Activated effector memory CD4-positive, alpha-beta T cell treated with Interleukin-2 at 50 U/mL for 16 hours (primary cell): ENCODE measurements at regions not wholly inside any gene's neighbourhood (a gene's known extent, or its start where the extent isn't known, plus 50 kb on each side); places are given as distances from the start of the nearest gene placed in this dataset.
"Not testable (repeated sequence)": the region's sequence is repeated elsewhere in the genome, so short reads cannot be mapped to it uniquely, and the experiment has no call there.

Experiments
- DNase-seq: peaks from one replicate; pipeline ENCODE4 v3.0.0-alpha.2; 2020

DNA sequence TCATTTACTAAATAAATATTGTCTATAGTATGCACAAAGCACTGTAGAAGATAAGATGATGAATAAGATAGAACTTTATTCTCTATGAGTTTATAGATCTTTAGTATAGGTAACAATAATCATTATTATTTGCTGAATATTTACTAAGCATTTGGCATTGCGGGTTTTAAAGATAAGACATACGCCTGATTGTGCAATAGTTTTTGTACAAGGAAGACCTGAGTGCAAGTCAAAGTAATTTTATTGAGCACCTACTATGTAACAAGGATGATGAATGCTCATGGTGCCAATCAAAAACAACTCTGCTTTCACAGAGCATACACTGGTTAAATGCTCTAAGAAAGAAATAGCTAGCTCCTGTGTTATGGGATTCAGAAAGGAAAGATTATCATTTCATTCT is 1461.7 kb upstream of the FLRT2 start:
- no peak for DNase-seq

DNA sequence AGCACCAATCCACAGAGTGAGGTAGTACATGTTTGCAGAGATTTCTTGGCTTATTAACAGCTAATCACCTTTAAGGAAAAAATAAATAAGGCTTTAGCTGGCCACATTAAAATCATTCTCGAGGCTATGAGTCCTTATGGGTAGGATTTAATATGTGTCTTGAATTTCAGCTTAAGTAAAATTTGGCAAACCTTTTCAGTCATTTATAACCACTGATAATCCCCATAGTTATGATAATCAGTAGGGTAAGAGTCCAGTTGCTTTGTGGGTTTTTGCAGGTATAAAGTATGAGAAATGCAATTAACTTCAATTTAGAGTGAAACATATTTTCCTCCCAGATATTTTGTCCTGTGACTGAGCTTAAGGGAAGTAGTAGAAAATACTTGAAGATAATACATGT is 1458.9 kb upstream of the FLRT2 start:
- no peak for DNase-seq

DNA sequence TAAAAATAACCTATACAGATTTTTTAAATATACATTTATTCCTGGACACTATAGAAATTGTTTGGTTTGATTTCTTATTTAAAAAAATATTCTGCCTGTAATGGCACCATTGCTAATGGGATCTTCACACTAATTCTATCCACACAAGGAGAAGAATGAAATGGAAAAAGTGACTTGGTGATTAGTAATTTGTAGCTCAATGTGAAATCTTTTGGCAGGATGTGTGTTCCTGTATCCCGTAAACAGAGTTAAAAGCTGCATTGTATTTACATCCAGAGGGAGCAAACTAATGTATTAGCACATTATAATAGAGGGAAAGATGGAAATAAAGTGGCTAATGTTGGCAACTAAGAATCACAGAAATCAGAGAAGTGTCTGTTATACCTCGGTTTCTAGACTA is 1455.3 kb upstream of the FLRT2 start:
- DNase-seq, result no peak

DNA sequence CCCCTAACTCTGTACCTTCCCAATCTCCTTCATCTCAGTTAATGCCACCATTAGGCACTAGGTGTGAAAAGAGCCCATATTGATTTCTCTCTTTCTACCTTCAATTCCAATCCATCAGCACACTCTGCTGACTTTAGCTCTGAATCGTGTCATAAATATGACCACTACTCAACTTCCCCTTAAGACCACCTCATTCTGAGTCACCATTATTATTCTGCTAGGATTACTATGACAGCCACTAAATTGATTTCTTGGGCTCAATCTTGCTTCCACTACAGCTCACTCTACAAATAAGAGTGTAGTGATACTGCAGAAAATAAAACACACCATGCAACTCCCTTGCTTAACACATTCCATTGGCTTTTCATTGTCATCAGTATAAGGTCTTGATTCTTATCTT is 1449.0 kb upstream of the FLRT2 start:
- no peak for DNase-seq

- no peak for DNase-seq
Measured at GRCh38 chr14:84084056-84084630, 1445.8 kb upstream of the FLRT2 start.

GRCh38 chr14:84085493-84085892 is 1444.5 kb upstream of the FLRT2 start:
- DNase-seq, result no peak

DNA sequence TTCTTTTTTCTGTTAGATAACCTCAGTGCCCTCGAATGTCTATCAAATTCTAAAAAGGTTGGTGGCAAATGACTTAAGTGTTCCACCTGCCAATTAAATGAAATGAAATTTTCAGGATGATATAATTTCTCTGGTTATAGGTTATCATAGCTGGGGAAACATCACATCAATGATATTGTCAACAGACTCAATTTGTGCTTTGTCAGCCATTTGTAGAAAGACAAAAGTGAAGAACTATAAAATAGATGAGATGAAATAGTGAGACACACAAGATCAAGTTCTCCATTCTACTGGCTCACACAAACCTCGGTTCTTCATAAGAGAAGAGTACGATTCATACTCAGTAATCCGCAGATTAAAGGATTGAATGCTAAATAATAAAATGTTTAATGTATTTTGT is 1443.2 kb upstream of the FLRT2 start:
- DNase-seq, result no peak

GRCh38 chr14:84087986-84088531 is 1441.9 kb upstream of the FLRT2 start:
- no peak for DNase-seq

DNA sequence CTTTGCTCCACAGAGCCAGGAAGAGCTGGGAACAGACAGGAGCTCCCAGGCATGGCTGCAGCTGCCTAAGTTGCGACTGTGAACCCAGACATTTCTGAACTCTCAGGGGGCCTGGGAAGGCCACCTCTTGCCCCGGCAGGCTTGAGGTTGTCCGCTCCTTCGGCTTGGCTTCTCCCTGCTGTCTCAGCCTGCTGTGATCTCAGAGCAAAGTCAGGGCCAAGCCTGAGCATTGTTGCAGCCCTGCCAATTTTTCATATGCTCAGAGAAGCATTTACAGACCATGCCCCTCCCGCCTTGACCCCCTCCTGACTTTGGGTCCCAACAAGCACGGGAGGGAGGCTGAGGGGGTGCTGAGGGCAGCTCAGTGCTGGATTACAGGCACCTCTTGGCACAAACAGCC is 1439.1 kb upstream of the FLRT2 start:
- no peak for DNase-seq

DNA sequence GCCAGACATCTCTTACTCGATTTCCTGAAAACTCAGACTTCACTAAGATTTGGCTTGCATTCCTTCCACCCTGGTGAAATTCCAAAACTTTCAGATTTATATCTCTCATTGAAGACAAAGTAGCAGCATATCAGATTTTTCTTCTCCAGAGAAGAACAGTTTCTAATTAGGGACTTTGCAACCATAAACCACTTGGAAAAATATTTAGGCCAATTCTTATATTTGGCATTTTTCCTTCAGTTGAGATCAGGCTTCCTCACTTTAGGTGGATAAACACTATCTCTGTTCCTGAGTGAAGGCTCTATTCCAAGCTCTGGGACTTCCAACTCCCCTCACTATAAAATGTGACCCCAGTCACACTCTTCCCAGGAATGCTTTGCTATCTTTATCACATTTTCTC is 1434.3 kb upstream of the FLRT2 start:
- no peak for DNase-seq

GRCh38 chr14:84098261-84098660 is 1431.7 kb upstream of the FLRT2 start:
- no peak for DNase-seq

DNA sequence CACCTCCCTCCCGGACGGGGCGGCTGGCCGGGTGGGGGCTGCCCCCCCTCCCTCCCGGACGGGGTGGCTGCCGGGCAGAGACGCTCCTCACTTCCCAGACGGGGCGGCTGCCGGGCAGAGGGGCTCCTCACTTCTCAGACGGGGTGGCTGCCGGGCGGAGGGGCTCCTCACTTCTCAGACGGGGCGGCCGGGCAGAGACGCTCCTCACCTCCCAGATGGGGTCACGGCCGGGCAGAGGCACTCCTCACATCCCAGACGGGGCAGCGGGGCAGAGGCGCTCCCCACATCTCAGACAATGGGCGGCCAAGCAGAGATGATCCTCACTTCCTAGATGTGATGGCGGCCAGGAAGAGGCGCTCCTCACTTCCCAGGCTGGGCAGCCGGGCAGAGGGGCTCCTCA is 1430.4 kb upstream of the FLRT2 start:
- not testable (repeated sequence) for DNase-seq

GRCh38 chr14:84107835-84108343 is 1422.1 kb upstream of the FLRT2 start:
- no peak for DNase-seq

GRCh38 chr14:84108746-84109457 is 1421.0 kb upstream of the FLRT2 start:
- no peak for DNase-seq

DNA sequence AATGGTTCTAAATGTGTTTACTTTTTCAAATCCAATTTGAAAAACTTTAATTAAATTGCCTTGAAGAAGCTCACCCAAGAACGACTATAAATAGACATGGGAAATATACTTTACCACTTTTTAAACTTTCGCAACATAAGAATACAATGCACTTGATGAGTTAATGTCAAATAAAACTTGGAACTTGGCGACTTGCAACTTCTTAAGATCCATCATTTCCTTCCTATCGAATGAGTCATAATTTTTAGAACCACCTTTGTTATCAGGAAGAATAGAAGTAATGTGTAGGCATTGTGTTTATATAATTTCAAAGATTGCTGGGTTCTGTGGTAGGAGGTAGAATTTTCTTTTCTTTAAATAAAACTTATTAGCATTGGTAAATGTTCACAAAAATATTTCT is 1417.4 kb upstream of the FLRT2 start:
- DNase-seq, result no peak

- no peak for DNase-seq
Measured at GRCh38 chr14:84125676-84126075, 1404.3 kb upstream of the FLRT2 start.

DNA sequence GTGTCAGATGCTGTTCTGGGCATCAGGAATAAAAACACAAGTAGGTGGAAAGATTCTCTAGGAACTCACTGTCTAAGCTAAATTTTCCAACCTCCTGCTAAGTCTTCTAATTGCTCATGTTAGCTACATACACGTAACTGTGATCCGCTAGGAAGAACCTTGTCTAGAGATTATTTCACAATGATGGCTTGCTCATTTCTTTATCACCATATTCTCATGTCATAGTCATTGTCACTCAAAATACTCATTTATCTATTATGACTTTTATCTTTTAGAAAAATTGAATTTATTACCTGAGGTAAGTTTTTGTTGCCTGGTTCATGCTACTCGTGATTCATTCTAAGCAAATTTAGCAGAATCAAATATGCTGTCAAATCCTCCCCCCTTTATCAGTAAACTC is 1402.4 kb upstream of the FLRT2 start:
- no peak for DNase-seq

DNA sequence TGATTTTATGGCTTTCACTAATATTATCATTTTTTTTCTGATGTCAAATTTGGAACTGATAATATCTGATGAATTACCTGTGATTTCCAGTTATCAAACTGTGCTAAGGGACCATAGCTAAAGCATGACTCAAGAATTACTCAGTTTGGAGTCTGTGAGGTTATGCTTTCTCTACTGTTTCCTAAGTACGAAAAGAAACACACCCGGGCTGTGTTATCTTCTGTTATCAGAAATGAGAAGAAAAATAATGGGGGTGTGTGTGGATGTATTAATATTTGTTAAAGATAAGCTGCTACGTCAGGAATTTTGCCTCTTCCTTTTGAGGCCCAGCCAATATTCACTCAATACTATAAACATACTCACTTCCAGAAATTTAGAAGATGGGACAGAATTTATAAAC is 1401.9 kb upstream of the FLRT2 start:
- DNase-seq, result no peak

DNA sequence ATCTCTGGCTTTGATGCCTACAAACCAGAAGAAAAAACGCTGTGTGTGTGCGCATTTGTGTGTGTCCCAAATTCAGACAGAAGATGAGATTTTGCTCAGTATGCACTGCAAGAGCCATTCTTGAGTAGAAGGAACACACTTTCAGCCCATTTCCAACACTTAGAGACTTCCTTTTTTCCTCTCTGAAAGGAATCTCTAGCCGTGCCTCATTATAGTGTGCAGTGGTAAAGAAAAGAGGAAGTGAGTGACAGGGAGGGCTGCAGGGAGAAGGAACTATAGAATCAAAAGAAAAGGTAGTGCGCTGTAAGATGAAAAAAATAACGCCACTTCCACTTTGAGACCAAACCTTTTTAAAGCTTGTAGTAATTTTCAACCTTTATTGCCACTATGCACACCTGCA is 1400.9 kb upstream of the FLRT2 start:
- DNase-seq, result no peak

DNA sequence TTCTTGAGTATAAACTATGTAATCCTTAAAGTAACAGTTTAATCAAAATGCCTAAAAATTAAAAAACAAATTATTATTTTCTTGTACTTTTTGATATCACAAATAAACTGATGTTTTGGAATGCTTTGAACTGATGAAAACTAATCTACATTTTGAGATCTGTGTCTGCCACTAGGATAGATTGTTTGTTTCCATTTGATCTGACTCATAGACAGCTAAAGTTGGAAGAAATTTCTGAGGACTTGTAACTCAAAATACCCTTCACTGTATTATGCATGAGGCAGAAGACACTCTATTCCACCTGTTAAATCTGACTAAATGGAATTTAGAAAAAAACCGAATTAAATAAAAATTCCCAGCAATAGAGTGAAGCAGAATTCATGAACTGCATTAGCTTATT is 1400.0 kb upstream of the FLRT2 start:
- DNase-seq, result no peak

DNA sequence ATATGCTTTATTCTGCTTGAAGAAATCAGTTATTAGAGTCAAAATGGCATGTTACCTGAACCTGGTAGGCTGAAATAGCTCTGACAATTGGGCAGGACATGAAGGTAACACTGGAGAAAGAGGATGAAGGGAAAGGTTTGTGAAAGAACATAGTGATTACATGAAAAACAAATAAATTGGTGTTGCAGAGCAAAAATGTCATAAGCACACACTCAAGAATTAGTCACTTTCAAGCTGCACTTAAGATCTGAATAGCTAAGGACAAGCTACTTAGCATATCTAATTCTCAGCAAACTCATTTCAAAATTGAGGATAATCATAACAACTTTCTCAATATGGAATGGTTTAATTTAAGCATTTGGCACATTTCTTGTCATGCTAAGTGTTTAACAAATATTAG is 1398.0 kb upstream of the FLRT2 start:
- no peak for DNase-seq

- no peak for DNase-seq
Measured at GRCh38 chr14:84144166-84144565, 1385.8 kb upstream of the FLRT2 start.

DNA sequence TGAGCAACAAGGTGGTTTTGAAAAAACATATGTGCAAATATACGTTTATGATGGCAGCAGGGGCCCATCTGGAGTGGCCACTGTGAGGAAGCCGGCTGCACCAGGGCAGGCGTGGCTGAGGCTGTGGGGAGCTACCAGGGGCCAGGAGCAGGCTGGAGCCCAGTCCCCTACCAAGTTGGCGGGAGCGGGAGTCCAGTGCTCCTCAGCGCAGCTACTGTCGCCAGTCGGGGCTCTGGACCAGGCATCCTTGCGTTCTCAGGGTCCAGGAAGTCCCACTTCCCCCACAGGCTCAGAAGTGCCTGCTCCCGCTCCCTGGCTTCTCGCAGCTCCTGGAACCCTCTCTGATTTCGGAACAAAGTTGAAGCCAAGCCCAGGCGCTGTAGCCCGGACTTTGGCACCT is 1377.5 kb upstream of the FLRT2 start:
- DNase-seq, result no peak

DNA sequence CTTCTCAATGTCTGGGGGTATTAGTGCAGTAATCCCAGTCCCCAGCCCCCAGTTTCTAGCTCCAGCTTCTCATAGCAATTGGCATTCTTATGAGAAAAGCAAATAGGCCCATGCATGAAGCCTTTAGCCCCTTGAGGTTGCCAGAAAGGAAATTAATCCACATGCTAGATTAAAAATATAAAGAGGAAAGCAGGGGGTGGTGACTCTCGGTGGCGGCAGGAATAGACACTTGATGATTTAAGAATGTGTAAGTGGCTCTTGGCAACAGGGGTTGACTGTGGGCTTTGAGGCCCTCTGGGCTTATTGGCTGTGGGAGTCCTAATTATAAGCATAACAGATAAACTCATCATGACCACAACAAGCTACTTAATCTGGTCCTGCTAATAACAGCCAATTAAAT is 1367.3 kb upstream of the FLRT2 start:
- no peak for DNase-seq

DNA sequence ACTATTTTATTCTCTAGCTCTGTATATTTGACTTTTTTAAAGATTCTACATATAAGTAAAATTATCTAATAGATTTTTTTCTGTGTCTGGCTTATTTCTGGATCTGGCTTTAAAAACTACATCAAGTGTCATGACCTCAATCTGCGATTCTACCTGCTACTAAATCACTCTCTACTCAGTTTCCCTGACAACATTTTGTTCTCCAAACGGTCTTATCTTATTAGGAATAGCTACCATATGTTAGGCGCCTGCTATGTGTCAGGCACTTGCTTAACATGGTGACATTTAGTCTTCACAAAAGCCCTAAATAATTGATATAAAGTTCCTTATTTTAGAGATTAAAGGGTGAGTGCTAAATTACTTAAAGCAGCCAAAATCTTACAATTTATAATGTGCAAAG is 1362.9 kb upstream of the FLRT2 start:
- no peak for DNase-seq
